ENCODE measurements at regions not wholly inside any gene's neighbourhood (a gene's known extent, or its start where the extent isn't known, plus 50 kb on each side); places are given as distances from the start of the nearest gene placed in this dataset.

- in situ Hi-C loops (cut with MboI; ENCODE audit: low pct_unique_long_range_greater_than_20kb, low sequenced_read_pairs, unreplicated experiment), result loop anchor here (25.0 kb wide), 1 partner anchor 106 kb away; no protein-coding TSS in a partner anchor
- DNase-seq (ENCODE audit: low spot score), result no peak
- no peak for TF ChIP-seq CTCF (IDR thresholded peaks at IDR 0.05; ENCODE audit: extremely low read depth, insufficient read depth, missing control alignments)
Observed at GRCh38 chr2:5330961-5331360, 361.2 kb upstream of the SOX11 start.

GRCh38 chr2:5332925-5333324 is 359.3 kb upstream of the SOX11 start:
- in situ Hi-C loops (cut with MboI; ENCODE audit: low pct_unique_long_range_greater_than_20kb, low sequenced_read_pairs, unreplicated experiment), result loop anchor here (25.0 kb wide), 1 partner anchor 104 kb away; no protein-coding TSS in a partner anchor
- no peak for DNase-seq (ENCODE audit: low spot score)
- TF ChIP-seq CTCF (IDR thresholded peaks at IDR 0.05; ENCODE audit: extremely low read depth, insufficient read depth, missing control alignments), result no peak

GRCh38 chr2:5339473-5339872 is 352.7 kb upstream of the SOX11 start:
- no peak for DNase-seq (ENCODE audit: low spot score)
- in situ Hi-C loops (cut with MboI; ENCODE audit: low pct_unique_long_range_greater_than_20kb, low sequenced_read_pairs, unreplicated experiment), result loop anchor here (25.0 kb wide), 1 partner anchor 98 kb away; no protein-coding TSS in a partner anchor
- no peak for TF ChIP-seq CTCF (IDR thresholded peaks at IDR 0.05; ENCODE audit: extremely low read depth, insufficient read depth, missing control alignments)

GRCh38 chr2:5343785-5344335 is 348.3 kb upstream of the SOX11 start:
- no peak for TF ChIP-seq CTCF (IDR thresholded peaks at IDR 0.05; ENCODE audit: extremely low read depth, insufficient read depth, missing control alignments)
- no peak for DNase-seq (ENCODE audit: low spot score)
- in situ Hi-C loops (cut with MboI; ENCODE audit: low pct_unique_long_range_greater_than_20kb, low sequenced_read_pairs, unreplicated experiment), result loop anchor here (25.0 kb wide), 1 partner anchor 93 kb away; no protein-coding TSS in a partner anchor

GRCh38 chr2:5352286-5352685 is 339.9 kb upstream of the SOX11 start:
- in situ Hi-C loops (cut with MboI; ENCODE audit: low pct_unique_long_range_greater_than_20kb, low sequenced_read_pairs, unreplicated experiment), result no loop called here
- TF ChIP-seq CTCF (IDR thresholded peaks at IDR 0.05; ENCODE audit: extremely low read depth, insufficient read depth, missing control alignments), result no peak
- no peak for DNase-seq (ENCODE audit: low spot score)

- in situ Hi-C loops (cut with MboI; ENCODE audit: low pct_unique_long_range_greater_than_20kb, low sequenced_read_pairs, unreplicated experiment), result no loop called here
- no peak for DNase-seq (ENCODE audit: low spot score)
- TF ChIP-seq CTCF (IDR thresholded peaks at IDR 0.05; ENCODE audit: extremely low read depth, insufficient read depth, missing control alignments), result no peak
Observed at GRCh38 chr2:5353565-5353964, 338.6 kb upstream of the SOX11 start.
